GM23248 (cell line): ENCODE measurements at regions not wholly inside any gene's neighbourhood (a gene's known extent, or its start where the extent isn't known, plus 50 kb on each side); places are given as distances from the start of the nearest gene placed in this dataset.

Experiments
- EZH2 ChIP-seq: fragments of 200-600 bp; sonication (generic); IDR thresholded peaks from 2 replicates; pipeline ENCODE4 v1.6.1; 2018; ENCODE audit warnings: antibody characterized with exemption, mild to moderate bottlenecking; ENCODE audit not compliant: insufficient read depth, poor library complexity, severe bottlenecking
- EZH2phosphoT487 ChIP-seq: fragments of 200-600 bp; sonication (generic); IDR thresholded peaks from 2 replicates; pipeline ENCODE4 v1.6.1; 2018; ENCODE audit warnings: antibody characterized with exemption, moderate library complexity, mild to moderate bottlenecking, low read depth; ENCODE audit not compliant: insufficient read depth

DNA sequence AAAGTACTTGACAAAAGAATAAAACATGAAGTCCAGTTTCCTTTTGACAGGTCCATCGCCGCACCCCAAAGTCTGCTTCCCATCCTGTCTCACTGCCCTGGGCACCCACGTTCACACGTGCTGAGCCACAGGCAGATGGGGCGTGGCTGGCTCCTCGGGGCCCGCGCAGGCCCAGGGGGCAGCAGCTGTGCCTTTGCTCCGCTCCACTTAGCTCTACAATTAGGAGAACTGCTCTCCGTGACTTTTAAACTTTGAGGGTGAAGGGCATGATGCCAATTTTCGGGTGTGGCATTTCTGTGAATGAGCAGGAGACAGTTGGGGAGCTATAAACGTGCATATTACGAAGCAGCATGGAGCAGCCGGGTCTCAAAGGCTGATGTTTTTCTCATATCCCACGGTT is 152.4 kb downstream of the TDRD15 start:
- TF ChIP-seq EZH2, result no peak
- no peak for TF ChIP-seq EZH2phosphoT487
